Stomach (tissue), 8 donors: ENCODE measurements at regions not wholly inside any gene's neighbourhood (a gene's known extent, or its start where the extent isn't known, plus 50 kb on each side); places are given as distances from the start of the nearest gene placed in this dataset.

Experiments
- DNase-seq, 2 donors: peaks; one replicate each; pipeline versions ENCODE4 v3.0.0 to v3.0.0-alpha.2; 2013 to 2019
- H3K27ac ChIP-seq, 5 donors: fragments of 200-600 bp in 4 of 5; sonication (generic) in 4 of 5; one replicate each; pipeline ENCODE4 v1.5.1; 2013 to 2019; ENCODE audit warnings: mild to moderate bottlenecking in 1 of 5, moderate library complexity in 1 of 5
- H3K27me3 ChIP-seq, 3 donors: fragments of 200-600 bp; sonication (generic); one replicate each; pipeline ENCODE4 v1.5.1; 2017 to 2019; ENCODE audit warnings: mixed run types in 1 of 3
- H3K36me3 ChIP-seq, 4 donors: fragments of 200-600 bp; sonication (generic); 1 replicate in 3 of 4; 2 replicates in 1 of 4; pipeline ENCODE4 v1.5.1; 2016 to 2019
- H3K4me1 ChIP-seq, 4 donors: fragments of 200-600 bp; sonication (generic); one replicate each; pipeline ENCODE4 v1.5.1; 2016 to 2019
- H3K4me3 ChIP-seq, 4 donors: fragments of 200-600 bp; sonication (generic) in 3 of 4; one replicate each; pipeline ENCODE4 v1.5.1; 2016 to 2019; ENCODE audit warnings: mild to moderate bottlenecking in 1 of 4
- H3K9me3 ChIP-seq, 4 donors: fragments of 200-600 bp; sonication (generic); one replicate each; pipeline ENCODE4 v1.5.1; 2016 to 2019
- EP300 ChIP-seq: sonication (generic); formaldehyde crosslinking; IDR thresholded peaks from one replicate; pipeline ENCODE4 v1.6.1; 2017; ENCODE audit warnings: antibody characterized with exemption
- POLR2A ChIP-seq, 4 donors: fragments of 450-650 bp; IDR thresholded peaks; one replicate each; pipeline ENCODE4 v1.6.1; 2016; ENCODE audit warnings: antibody characterized with exemption in 4 of 4, control low read depth in 2 of 4, mild to moderate bottlenecking in 1 of 4, moderate library complexity in 1 of 4
- POLR2AphosphoS5 ChIP-seq, 3 donors: sonication (generic); formaldehyde crosslinking; IDR thresholded peaks; one replicate each; pipeline ENCODE4 v1.6.1; 2016; ENCODE audit warnings: antibody characterized with exemption in 3 of 3
- WGBS, 5 donors: extraction: QIAGEN DNeasy Blood & Tissue Kit in 3 of 5; methylation state at CpG; one replicate each; pipeline versions ENCODE4 v1.1.5 to v1.1.7; 2013 to 2018; 5-methylcytosine and 5-hydroxymethylcytosine counted together
- intact Hi-C: fragments of 100-400 bp; cut with DNase I; formaldehyde crosslinking; loops from one replicate; pipeline ENCODE4 v1.15.1; 2023; ENCODE audit warnings: low total_unique reads
- TF ChIP-seq, protein P1 (sequence below), 7 experiments: fragments of 450-650 bp in 4 of 7; fragments of 200-600 bp in 3 of 7; sonication (generic) in 3 of 7; IDR thresholded peaks; one replicate each; pipeline ENCODE4 v1.5.1; 2016 to 2019; ENCODE audit warnings: antibody characterized with exemption in 7 of 7, control low read depth in 2 of 7, mild to moderate bottlenecking in 1 of 7
- donor health status: healthy with polysubstance abuse.
- donor health status: Bipolar disorder and iron deficiency.
- donor health status: healthy.

DNA sequence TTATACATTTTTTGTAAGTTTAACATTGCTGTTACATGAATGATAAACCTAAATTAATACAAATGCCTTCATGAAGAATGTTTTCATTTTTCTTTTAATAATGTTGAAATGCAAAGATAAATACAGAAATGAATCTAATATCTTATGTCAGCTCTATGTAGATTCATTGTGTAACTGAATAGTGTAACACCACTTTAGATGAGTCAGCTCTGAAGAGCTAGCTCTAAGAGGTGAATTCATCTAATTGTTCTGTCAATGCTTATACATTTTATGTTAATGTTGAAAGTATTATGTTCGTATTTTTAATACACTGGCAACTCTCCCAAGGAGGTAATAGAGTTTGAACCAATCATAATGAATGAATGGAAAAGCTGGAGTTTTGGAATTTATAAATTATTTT is 146.9 kb upstream of the FMR1 start:
- Histone ChIP-seq H3K4me3 (no peak overlapping the region), H3K27me3 (no peaks in the 10 kb centered on the region), H3K4me1 (no peaks in the 10 kb centered on the region), H3K9me3 (no peaks in the 10 kb centered on the region), H3K36me3 (no peaks in the 10 kb centered on the region), H3K27ac (no peak overlapping the region)
- TF ChIP-seq EP300 (no peak), POLR2A (IDR thresholded peaks at IDR 0.05) (no peak), POLR2AphosphoS5 (IDR thresholded peaks at IDR 0.05) (no peak)
- TF ChIP-seq, protein P1, sequence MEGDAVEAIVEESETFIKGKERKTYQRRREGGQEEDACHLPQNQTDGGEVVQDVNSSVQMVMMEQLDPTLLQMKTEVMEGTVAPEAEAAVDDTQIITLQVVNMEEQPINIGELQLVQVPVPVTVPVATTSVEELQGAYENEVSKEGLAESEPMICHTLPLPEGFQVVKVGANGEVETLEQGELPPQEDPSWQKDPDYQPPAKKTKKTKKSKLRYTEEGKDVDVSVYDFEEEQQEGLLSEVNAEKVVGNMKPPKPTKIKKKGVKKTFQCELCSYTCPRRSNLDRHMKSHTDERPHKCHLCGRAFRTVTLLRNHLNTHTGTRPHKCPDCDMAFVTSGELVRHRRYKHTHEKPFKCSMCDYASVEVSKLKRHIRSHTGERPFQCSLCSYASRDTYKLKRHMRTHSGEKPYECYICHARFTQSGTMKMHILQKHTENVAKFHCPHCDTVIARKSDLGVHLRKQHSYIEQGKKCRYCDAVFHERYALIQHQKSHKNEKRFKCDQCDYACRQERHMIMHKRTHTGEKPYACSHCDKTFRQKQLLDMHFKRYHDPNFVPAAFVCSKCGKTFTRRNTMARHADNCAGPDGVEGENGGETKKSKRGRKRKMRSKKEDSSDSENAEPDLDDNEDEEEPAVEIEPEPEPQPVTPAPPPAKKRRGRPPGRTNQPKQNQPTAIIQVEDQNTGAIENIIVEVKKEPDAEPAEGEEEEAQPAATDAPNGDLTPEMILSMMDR (IDR thresholded peaks at IDR 0.05): no peak
- intact Hi-C loops: no loop called here
- 36 to 66% (median 43%) methylated on average over 1 of the region's 1 CpG for WGBS, 5 donors
- no peak for DNase-seq

DNA sequence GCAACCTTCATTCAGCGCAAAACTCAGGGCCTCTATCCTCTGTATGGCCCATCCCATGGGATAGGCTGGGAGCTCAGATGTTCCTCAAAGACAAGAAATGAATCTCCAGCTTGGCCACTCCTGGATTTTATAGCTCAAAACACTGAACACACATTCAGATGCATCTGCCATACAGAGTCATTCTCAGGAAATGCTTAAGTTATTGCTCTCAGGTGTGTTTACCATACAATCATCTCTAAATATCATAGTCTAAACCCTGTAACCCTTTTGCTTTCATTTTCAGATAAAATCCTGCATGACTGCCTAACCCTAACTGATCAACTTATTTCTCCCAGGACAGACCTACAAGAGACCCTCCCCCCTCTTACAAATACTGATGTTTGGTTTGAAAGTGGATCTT is 140.9 kb upstream of the FMR1 start:
- Histone ChIP-seq H3K36me3 (no peaks in the 10 kb centered on the region), H3K4me1 (no peaks in the 10 kb centered on the region), H3K9me3 (no peaks in the 10 kb centered on the region), H3K4me3 (no peak overlapping the region), H3K27me3 (no peaks in the 10 kb centered on the region), H3K27ac (no peak overlapping the region)
- intact Hi-C loops: no loop called here
- TF ChIP-seq EP300: no peak
- DNase-seq: no peak
- 93 to 100% (median 100%) methylated on average over 1 of the region's 1 CpG for WGBS, 5 donors

DNA sequence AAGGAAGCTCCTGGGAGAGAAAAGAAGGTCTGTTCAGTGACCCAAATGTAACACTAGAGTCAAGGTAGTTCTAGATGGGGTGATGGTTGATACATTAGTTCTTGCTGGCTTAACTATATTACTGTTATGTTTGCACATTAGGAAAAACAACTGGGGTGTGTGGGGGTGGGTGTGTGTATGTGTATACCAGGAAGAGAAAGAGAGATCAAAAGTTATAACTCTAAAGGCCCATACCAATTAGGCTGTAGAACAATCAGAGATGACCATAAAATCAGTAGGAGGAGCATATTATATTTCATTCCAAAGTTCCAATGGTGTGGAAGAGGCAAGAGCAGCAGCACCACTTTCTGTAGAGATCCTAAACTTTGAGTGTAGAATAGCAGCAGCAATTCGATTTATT is 134.7 kb upstream of the FMR1 start:
- intact Hi-C loops: no loop called here
- Histone ChIP-seq H3K27ac (no peak overlapping the region), H3K4me3 (no peak overlapping the region), H3K36me3 (no peaks in the 10 kb centered on the region), H3K9me3 (no peaks in the 10 kb centered on the region), H3K27me3 (no peaks in the 10 kb centered on the region), H3K4me1 (no peaks in the 10 kb centered on the region)
- 54 to 85% (median 74%) methylated on average over 1 of the region's 1 CpG for WGBS, 5 donors
- no peak for DNase-seq
- TF ChIP-seq POLR2AphosphoS5 (IDR thresholded peaks at IDR 0.05) (no peak), EP300 (no peak), POLR2A (IDR thresholded peaks at IDR 0.05) (no peak)
- TF ChIP-seq, protein P1 (IDR thresholded peaks at IDR 0.05): no peak

DNA sequence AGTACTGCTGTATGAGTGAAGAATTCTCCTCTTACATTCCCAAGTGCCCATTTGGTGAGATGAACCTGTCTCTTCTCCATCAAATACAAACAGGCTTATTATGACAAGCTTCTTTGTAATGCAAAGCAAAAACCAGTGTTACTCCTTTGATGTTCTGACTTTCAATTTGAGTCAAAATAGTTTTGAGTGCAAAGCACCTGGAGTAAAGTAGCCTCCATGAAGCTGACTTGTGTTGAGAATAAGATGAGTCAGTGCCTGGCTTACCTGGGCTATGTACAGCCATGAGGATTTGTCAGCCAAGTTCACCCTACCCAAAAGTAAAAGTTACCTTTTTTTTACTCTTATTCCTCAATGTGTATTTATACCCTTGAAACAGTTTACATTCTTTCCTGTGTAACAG is 132.5 kb upstream of the FMR1 start:
- Histone ChIP-seq H3K9me3 (no peaks in the 10 kb centered on the region), H3K27ac (no peak overlapping the region), H3K36me3 (no peaks in the 10 kb centered on the region), H3K4me1 (no peaks in the 10 kb centered on the region), H3K27me3 (no peaks in the 10 kb centered on the region), H3K4me3 (no peak overlapping the region)
- intact Hi-C loops: no loop called here
- no peak for DNase-seq
- TF ChIP-seq POLR2AphosphoS5 (IDR thresholded peaks at IDR 0.05) (no peak), POLR2A (IDR thresholded peaks at IDR 0.05) (no peak), EP300 (no peak)
- TF ChIP-seq, protein P1 (IDR thresholded peaks at IDR 0.05): no peak

DNA sequence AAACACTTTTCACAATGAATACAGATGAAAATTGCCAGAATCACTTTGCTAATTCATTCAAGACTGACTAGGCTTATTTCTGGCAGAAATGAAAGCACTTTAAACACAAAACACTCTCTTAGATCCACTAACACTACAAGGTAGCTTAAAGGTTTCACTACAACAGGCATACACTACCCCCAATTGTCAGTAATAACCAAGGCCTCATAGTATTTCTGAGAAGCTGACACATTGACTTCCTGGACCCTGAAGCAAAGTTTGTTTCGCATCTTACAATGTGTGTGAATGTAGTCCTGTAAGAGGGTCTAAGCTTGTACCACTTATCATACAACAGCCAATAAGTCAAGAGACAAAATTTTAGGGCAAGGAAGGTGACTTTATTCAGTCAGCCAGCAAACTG is 129.9 kb upstream of the FMR1 start:
- WGBS, 5 donors: 78 to 100% (median 88%) methylated on average over 1 of the region's 1 CpG
- Histone ChIP-seq H3K27me3 (no peaks in the 10 kb centered on the region), H3K27ac (no peak overlapping the region), H3K9me3 (no peaks in the 10 kb centered on the region), H3K4me1 (no peaks in the 10 kb centered on the region), H3K36me3 (no peaks in the 10 kb centered on the region), H3K4me3 (no peak overlapping the region)
- intact Hi-C loops: no loop called here
- DNase-seq: no peak
- no peak for TF ChIP-seq POLR2A (IDR thresholded peaks at IDR 0.05)
- TF ChIP-seq POLR2AphosphoS5 (IDR thresholded peaks at IDR 0.05): no peak
- TF ChIP-seq EP300: no peak
- TF ChIP-seq, protein P1 (IDR thresholded peaks at IDR 0.05): no peak
